ENCODE measurements at regions not wholly inside any gene's neighbourhood (a gene's known extent, or its start where the extent isn't known, plus 50 kb on each side); places are given as distances from the start of the nearest gene placed in this dataset.

DNA sequence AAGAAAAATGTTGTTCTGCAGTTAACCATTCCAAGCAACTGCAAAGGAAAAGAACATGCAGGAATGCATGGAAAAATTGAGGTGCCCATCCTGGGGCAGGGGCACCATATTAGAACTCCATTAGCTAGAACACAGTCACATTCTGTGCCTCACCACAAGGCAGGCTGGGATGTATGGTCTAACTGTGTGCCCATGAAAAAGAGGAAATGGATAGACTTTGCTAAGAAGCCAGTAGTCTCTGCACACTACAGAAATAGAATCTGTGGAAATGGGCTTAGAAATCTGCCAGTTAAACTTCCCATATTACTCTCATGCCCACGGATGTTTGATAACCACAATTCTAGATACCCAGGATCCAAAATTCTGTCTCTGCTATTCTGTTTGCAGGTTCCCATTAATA is 423.8 kb upstream of the SMARCA2 start:
- TF ChIP-seq, protein P1, sequence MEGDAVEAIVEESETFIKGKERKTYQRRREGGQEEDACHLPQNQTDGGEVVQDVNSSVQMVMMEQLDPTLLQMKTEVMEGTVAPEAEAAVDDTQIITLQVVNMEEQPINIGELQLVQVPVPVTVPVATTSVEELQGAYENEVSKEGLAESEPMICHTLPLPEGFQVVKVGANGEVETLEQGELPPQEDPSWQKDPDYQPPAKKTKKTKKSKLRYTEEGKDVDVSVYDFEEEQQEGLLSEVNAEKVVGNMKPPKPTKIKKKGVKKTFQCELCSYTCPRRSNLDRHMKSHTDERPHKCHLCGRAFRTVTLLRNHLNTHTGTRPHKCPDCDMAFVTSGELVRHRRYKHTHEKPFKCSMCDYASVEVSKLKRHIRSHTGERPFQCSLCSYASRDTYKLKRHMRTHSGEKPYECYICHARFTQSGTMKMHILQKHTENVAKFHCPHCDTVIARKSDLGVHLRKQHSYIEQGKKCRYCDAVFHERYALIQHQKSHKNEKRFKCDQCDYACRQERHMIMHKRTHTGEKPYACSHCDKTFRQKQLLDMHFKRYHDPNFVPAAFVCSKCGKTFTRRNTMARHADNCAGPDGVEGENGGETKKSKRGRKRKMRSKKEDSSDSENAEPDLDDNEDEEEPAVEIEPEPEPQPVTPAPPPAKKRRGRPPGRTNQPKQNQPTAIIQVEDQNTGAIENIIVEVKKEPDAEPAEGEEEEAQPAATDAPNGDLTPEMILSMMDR (IDR thresholded peaks at IDR 0.05): no peak
- ATAC-seq: no peak

DNA sequence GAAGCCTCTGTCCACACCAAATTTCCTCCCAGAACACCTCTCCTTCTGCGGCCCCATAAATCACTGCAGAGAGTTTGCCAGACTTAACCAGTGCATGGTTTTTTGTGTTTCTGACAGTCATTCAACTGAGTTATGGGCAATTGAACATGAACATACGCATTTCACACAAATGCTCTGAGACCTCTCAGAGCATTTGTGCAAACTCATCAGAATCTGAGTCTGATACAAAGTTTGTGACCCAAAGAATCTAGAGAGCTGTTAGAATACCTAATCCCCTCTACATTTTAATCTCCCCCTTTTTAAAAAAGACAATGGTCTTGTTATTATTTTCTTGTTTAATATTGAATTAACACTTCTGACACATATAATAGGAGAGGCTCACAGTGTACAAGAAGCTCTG is 416.9 kb upstream of the SMARCA2 start:
- Histone ChIP-seq H3K27me3 (no peaks in the 10 kb centered on the region), H3K4me1 (no peaks in the 10 kb centered on the region), H3K27ac (no peak overlapping the region), H3K9me3 (no peaks in the 10 kb centered on the region), H3K4me3 (no peak overlapping the region), H3K36me3 (no peaks in the 10 kb centered on the region)
- ATAC-seq (no peak), DNase-seq (no peak)
- TF ChIP-seq, protein P1 (IDR thresholded peaks at IDR 0.05): no peak
- intact Hi-C loops (cut with DNase I): no loop called here

More for the DNA sequence above, 423.8 kb upstream of the SMARCA2 start:
- intact Hi-C loops (cut with DNase I): no loop called here
- Histone ChIP-seq H3K4me1 (no peaks in the 10 kb centered on the region), H3K9me3 (no peaks in the 10 kb centered on the region), H3K27me3 (no peaks in the 10 kb centered on the region), H3K27ac (no peak overlapping the region), H3K36me3 (no peaks in the 10 kb centered on the region), H3K4me3 (no peak overlapping the region)
- DNase-seq: no peak

DNA sequence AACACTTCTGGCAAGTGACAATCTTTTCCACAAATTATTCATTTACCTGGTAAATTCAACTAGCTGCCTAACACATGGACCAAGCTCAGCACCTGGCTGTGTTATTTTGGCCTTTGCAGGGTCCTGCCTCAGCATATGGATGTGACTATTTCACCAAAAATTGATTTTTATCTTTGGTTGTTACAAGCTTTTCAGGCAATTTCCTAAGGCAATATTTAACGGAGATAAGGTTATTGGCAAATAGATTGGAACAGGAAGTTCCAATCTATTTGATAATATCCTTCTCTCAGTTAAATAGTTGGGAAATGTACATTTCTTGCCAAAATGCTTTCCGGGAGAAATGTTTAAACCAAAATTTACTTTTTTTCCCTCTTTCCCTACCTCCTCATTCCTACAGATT is 415.2 kb upstream of the SMARCA2 start:
- no peaks in the 10 kb centered on the region for H3K36me3 ChIP-seq
- no peak overlapping the region for H3K4me3 ChIP-seq
- H3K27me3 ChIP-seq: no peaks in the 10 kb centered on the region
- no peaks in the 10 kb centered on the region for H3K4me1 ChIP-seq
- no peaks in the 10 kb centered on the region for H3K9me3 ChIP-seq
- no peak for ATAC-seq
- no peak overlapping the region for H3K27ac ChIP-seq
- intact Hi-C loops (cut with DNase I): no loop called here
- DNase-seq: no peak
- TF ChIP-seq, protein P1 (IDR thresholded peaks at IDR 0.05): no peak

DNA sequence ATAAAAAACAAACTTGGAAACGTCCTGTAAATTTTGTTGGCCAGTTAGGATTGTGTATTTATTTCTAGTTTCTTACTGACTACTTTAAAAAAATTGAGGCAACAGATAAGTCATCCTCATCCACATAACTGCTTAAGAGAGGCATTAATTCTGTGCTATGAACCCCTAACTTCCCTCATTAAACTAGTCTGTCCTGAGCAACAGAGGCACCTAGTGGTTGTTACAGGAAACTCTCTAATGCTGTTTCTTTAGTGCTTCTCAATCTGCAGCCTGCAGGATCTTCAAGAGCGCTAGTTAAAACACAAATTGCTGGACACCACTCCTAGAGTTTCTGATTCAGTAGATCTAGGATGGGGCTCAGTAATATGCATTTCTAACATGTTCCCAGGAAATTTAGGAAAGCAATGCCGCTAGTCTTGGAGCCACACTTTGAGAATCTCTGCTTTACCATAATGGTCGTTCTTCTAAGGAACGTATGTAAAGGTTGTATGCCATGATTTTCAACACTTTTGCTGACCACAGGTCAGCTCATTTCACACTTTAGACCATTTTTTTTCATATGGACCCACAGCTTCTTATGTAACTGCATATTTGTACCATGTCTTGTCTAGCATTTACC is 410.1 kb upstream of the SMARCA2 start:
- DNase-seq (peak in 1 of 4 donors; percentile 43), ATAC-seq (peak; percentile 82)
- Histone ChIP-seq H3K9me3 (no peaks in the 10 kb centered on the region), H3K4me1 (no peaks in the 10 kb centered on the region), H3K4me3 (no peak overlapping the region), H3K27ac (no peak overlapping the region), H3K36me3 (no peaks in the 10 kb centered on the region), H3K27me3 (no peaks in the 10 kb centered on the region)
- intact Hi-C loops (cut with DNase I): no loop called here
- TF ChIP-seq, protein P1 (IDR thresholded peaks at IDR 0.05): peak; percentile 39 to 42

DNA sequence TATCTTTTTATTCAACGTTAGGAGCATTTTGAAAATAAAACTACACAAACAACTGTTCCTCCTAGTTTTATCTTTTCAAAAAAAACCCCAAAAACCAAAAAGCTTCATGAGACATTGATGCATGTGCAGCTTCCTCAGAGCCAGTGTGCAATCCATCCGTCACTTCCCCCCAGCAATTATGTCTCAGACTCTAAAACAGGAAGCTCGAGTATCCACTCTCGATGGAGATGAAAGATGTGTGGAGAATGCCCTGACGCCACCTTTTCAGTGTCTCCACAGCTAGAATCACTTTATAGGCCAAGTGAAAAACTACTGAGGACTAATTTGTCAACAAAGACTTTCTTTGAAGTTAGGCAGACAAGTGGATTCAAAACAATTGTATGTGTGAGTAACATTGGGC is 408.9 kb upstream of the SMARCA2 start:
- DNase-seq (no peak), ATAC-seq (no peak)
- Histone ChIP-seq H3K9me3 (no peaks in the 10 kb centered on the region), H3K4me3 (no peak overlapping the region), H3K27me3 (no peaks in the 10 kb centered on the region), H3K36me3 (no peaks in the 10 kb centered on the region), H3K4me1 (no peaks in the 10 kb centered on the region), H3K27ac (no peak overlapping the region)
- intact Hi-C loops (cut with DNase I): no loop called here
- TF ChIP-seq, protein P1 (IDR thresholded peaks at IDR 0.05): no peak

Data from left lung (tissue), 4 donors.